ENCODE measurements at regions not wholly inside any gene's neighbourhood (a gene's known extent, or its start where the extent isn't known, plus 50 kb on each side); places are given as distances from the start of the nearest gene placed in this dataset.

- DNase-seq (ENCODE audit: low spot score) = no peak
- TF ChIP-seq CTCF (IDR thresholded peaks at IDR 0.05) = no peak
- Histone ChIP-seq H3K27ac (no peak overlapping the region), H3K4me3 (no peak overlapping the region)
Observed at GRCh38 chr2:122210065-122210464, 454.6 kb downstream of the TSN start.

GRCh38 chr2:122210898-122211856 lies 455.7 kb downstream of the TSN start:
- H3K4me3 ChIP-seq = no peak overlapping the region
- TF ChIP-seq CTCF (IDR thresholded peaks at IDR 0.05) = no peak
- no peak for DNase-seq (ENCODE audit: low spot score)
- H3K27ac ChIP-seq = no peak overlapping the region

GRCh38 chr2:122213312-122213711 lies 457.9 kb downstream of the TSN start:
- no peak for DNase-seq (ENCODE audit: low spot score)
- Histone ChIP-seq H3K4me3 (no peak overlapping the region), H3K27ac (no peak overlapping the region)
- no peak for TF ChIP-seq CTCF (IDR thresholded peaks at IDR 0.05)

GRCh38 chr2:122216071-122216470 lies 460.6 kb downstream of the TSN start:
- TF ChIP-seq CTCF (IDR thresholded peaks at IDR 0.05) = no peak
- DNase-seq (ENCODE audit: low spot score) = no peak
- Histone ChIP-seq H3K4me3 (no peak overlapping the region), H3K27ac (no peak overlapping the region)

GRCh38 chr2:122216901-122217300 lies 461.4 kb downstream of the TSN start:
- no peak overlapping the region for H3K27ac ChIP-seq
- no peak for DNase-seq (ENCODE audit: low spot score)
- no peak for TF ChIP-seq CTCF (IDR thresholded peaks at IDR 0.05)
- H3K4me3 ChIP-seq = no peak overlapping the region

- Histone ChIP-seq H3K27ac (no peak overlapping the region), H3K4me3 (no peak overlapping the region)
- TF ChIP-seq CTCF (IDR thresholded peaks at IDR 0.05) = no peak
- no peak for DNase-seq (ENCODE audit: low spot score)
Observed at GRCh38 chr2:122218596-122218995, 463.1 kb downstream of the TSN start.

- no peak for TF ChIP-seq CTCF (IDR thresholded peaks at IDR 0.05)
Observed at GRCh38 chr2:122219504-122219903, 464.1 kb downstream of the TSN start.

More at GRCh38 chr2:122219504-122219903, 464.1 kb downstream of the TSN start:
- Histone ChIP-seq H3K27ac (no peak overlapping the region), H3K4me3 (no peak overlapping the region)
- DNase-seq (ENCODE audit: low spot score) = no peak
